ENCODE measurements at regions not wholly inside any gene's neighbourhood (a gene's known extent, or its start where the extent isn't known, plus 50 kb on each side); places are given as distances from the start of the nearest gene placed in this dataset.
A peak's percentile ranks its signal among the peaks of the same experiment; 100 is the strongest.
"Not testable (repeated sequence)": the region's sequence is repeated elsewhere in the genome, so short reads cannot be mapped to it uniquely, and the experiment has no call there.

DNA sequence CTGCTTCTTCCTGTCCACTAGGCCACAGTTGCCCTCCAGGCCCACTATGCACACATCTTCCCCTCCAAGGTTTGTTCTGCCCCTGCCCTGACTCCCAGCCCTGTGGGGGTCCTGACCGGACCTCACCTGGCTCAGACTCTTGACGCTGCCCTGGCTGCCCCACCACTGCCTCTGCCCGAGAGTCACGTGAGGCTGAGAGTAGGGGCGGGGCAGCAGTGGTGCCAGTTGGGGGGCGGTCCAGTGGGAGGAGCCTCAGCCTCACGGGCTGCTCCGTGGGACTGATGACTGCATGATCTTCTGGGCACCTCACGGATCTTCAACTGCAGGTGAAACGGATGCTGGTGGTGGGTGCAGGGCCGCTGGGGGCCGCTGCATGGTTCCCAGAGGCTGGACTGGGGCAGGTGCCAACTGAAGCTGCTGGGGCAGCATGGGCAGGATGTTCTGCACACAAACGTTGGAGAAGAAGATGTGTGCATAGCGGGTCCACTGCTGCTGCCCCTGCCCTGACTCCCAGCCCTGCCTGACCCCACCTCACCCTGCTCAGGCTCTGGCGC, 77.6 kb downstream of the HHIPL2 start:
- DNase-seq (ENCODE audit: low read depth in 4 of 4, low spot score in 2 of 4): not testable (repeated sequence)

DNA sequence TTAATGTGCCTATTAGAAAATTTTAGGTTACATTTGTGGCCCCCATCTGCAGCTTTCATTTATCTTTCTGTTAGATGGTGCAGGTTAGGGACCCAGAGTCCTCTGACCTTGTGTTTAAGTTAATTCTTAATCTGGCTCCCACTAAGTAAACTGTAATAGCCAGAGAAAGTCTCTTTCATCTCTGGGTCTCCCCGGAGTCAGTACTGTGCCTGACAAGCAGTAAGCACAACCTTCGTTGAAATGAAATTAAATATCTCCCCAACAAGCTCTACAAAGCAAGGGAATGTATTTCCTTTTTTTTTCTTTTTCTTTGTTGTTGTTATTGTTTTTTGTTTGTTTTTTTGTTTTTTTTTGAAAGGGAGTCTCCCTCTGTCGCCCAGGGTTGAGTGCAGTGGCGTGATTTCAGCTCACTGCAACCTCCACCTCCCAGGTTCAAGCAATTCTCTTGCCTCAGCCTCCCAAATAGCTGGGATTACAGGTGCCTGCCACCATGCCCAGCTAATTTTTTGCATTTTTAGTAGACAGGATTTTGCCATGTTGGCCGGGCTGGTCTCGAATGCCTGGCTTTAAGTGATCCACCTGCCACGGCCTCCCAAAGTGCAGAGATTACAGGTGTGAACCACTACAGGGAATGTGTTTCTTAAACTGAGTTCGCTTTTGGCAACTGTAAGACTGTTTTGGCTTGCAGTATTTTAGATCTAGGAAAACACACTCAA, 81.6 kb downstream of the HHIPL2 start:
- no peak for DNase-seq (ENCODE audit: low read depth in 4 of 4, low spot score in 2 of 4)

DNA sequence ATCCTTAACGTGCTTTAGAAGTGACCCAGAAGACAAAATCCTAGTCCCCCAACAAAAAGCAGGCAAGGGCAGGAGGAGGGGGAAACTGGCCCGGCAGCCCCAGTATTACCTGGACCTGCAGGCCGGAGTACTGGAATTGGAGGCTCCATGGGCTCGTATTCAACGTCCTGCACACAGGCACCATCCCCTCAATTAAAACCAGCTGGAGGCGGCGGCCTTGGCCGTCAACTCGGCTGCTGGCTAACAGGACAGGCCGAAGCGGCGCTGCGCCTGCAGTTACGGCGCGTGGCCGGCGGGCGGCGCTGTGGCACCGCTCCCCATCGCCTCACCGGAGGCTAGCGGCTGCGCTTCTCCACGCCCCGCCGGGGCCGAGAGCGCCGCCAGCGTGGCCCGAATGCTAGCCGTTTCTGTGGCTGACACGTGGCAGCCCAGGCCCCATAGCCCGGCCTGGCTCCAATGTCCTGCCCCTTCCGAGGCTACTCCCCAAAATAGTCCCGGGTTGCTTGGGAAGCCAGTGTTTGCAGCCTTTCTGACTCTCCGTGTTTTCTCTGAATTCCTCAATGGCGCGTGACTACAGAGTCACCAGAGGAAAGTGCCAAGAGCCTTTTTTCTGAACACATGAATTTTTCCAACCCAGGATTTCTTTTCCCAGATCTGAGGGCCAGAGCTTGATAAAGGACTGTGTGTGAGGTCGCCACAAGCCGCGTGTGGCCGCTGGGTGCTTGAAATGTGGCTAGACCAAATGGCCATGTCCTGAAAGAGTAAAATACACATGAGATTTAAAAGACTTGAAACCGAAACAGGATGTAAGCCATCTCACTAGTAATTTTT, 82.5 kb downstream of the HHIPL2 start:
- peak in 3 of 4 donors; percentile 75 to 79 (median 78) for DNase-seq (ENCODE audit: low read depth in 4 of 4, low spot score in 2 of 4)

DNA sequence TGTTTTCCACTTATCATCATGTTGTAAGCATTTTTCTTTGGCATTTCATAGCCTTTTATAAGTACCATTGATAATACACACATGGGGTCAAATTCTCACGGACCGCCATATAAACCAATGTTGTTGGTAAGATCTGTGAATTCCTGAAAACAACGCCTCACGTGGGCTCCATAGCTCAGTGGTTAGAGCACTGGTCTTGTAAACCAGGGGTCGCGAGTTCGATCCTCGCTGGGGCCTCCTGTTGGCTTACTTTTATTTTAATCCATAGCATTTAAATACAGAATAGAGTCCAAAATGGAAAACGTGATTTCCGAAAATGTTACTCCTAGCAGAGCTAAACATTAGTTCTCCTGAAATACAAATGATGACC, 83.1 kb downstream of the HHIPL2 start:
- DNase-seq (ENCODE audit: low read depth in 4 of 4, low spot score in 2 of 4): no peak

DNA sequence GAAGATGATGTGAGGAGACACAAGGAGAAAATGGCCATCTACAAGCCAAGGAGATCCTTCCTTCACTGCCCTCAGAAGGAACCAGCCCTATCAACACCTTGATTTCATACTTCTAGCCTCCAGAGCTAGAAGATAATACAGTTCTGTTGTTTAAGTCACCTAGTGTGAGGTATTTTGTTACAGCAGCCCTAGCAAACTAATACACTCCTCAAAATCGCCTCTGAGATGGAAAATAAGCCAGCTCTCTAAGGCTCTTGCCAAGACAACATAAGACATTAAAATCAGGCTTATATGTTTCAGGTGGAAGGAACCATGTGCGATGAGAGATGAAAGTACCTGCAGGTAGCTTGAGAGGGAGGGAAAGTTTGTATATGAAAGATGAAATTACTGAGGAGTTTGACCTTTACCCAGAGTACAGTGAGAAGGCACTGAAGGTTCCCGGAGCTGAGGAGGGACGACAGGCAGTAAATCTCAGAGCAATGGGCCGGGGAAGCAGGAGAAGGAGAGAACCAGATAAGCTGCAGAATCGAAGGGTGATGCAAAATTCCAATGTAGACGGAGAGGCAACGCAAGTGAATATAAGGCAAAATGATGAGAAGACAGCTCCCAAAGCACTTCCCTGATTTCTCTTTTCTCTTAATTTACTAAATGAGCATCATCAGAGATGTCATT, 84.7 kb downstream of the HHIPL2 start:
- no peak for DNase-seq (ENCODE audit: low read depth in 4 of 4, low spot score in 2 of 4)

DNA sequence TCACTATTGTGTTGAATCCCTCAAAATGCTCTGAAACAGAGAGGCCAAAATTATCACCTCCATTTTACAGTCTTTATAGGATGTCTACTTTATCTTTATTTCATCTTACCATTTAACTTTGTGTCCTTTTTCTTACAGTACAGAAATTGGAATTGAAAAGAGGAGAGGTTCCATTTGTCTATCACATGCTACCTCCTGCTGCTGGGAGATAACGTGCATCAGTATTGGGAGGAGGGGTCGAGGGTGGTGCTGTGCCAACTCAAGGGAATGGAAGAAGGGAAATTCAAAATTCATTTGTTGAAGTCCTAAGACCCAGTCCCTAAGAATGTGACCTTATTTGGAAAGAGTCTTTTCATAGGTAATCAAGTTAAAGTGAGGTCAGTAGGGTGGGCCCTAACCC, 85.3 kb downstream of the HHIPL2 start:
- DNase-seq (ENCODE audit: low read depth in 4 of 4, low spot score in 2 of 4): no peak

DNA sequence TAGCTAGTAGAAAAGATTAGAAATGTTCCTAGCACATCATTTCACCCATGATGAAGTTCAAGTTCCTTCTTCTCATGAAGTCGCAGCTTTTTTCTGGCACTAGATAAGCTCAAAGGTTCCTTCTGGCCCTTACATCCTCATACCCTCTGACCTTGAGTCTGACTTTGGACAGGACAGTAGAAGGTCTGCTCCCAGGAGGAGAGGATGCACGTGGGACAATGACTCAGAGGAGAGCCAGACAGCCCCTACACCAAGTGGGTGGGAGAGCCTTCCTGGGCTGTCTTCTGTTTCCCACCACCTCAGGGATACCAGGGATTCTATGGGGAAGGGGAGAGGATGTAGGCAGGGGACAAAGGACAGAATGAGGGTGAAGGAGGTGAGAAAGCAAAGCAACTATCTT, 86.0 kb downstream of the HHIPL2 start:
- DNase-seq (ENCODE audit: low read depth in 4 of 4, low spot score in 2 of 4): no peak

DNA sequence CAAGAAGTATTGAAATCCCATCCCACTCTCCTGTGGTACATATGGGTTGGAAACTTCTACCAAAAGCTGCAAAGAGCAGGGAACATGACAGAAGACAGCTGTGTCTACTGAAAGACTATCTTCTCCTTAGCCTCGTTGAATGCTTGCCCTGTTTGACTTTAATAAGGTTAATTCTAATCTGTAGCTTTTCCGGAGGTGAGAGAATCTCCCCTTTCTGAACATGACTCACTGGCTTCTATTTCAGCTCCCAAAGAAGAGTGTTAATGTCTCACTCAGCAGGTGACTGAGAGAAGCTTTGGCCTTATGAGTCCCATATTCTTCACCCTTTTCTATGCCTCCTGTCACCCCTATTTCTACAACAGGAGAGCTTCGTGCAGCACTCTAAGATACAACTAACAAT, 88.3 kb downstream of the HHIPL2 start:
- no peak for DNase-seq (ENCODE audit: low read depth in 4 of 4, low spot score in 2 of 4)

DNA sequence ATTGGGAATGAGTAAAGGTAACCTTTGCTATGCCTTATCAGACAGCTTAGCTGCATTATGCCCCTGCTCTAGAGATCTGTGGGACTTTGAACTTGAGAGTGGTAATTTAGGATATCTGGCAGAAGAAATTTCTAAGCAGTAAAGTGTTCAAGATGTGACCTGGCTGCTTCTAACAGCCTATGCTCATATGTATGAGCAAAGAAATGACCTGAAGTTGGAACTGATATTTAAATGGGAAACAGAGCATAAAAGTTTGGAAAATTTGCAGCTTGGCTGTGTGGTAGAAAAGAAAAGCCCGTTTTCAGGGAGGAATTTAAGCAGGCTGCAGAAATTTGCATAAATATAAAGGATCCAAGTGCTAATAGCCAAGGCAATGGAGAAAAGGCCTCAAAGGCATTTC, 90.4 kb downstream of the HHIPL2 start:
- no peak for DNase-seq (ENCODE audit: low read depth in 4 of 4, low spot score in 2 of 4)

DNA sequence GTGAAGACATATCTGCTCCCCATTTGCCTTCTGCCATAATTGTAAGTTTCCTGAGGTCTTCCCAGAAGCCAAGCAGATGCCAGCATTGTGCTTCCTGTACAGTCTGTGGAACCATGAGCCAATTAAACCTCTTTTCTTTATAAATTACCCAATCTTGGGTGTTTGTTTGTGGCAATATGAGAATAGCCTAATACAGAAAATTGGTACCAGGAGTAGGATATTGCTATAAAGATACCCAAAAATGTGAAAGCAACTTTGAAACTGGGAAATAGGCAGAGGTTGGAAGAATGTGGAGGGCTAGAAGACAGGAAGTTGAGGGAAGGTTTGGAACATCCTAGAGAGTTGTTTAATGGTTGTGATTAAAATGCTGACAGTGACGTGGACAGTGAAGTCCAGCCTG, 90.8 kb downstream of the HHIPL2 start:
- DNase-seq (ENCODE audit: low read depth in 4 of 4, low spot score in 2 of 4): no peak

DNA sequence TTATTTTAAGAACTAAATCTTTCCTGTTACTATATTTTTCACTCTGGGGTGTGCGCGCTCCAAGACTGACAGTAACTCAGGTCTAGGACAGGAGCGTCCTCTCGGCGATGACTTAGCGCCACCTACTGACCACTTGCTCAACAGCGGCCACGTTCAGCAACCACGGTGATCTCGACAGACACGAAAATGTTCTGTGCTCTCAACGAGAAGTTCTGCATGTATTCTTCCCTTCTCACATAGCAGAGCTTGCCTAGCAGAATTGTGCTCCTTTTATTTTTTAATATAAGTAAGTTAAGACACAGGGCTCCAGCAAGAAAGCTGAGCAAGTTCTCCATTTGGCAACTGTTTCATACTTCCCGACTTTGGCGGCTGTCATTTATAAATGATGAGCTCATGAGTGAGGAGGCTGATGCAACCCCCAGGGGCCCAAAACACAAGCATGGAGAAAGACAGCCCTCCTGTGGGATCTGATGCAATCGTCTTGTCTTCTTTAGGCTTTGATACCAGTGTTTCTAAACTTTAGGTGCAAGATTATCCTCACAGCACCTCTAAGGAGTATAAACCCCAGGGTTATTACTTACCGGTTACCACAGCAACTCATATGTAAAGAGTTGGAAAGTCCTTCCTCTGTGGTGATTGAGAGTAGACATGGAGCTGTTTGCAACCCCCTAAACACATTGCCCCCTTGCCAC, 92.6 kb downstream of the HHIPL2 start:
- peak in 3 of 4 donors; percentile 55 to 76 (median 70) for DNase-seq (ENCODE audit: low read depth in 4 of 4, low spot score in 2 of 4)

DNA sequence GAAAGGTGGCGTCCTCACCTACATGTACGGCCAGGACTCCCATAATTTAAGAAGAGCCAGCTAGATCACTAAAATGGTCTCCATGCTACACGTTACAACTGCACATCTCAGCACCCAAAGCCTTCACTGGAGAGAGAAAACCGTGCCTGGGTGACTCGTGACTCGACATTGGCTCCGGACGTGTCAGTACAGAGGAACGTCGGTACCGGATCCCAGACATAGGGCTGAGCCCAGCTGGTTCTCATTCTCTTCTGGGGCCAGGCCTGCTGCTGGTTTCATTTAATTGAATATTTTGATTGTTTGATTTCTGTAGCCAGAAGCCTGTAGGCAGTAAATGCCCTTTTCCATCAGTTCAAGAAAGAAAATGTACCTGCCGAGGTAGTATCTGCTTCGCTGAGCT, 93.1 kb downstream of the HHIPL2 start:
- no peak for DNase-seq (ENCODE audit: low read depth in 4 of 4, low spot score in 2 of 4)

DNA sequence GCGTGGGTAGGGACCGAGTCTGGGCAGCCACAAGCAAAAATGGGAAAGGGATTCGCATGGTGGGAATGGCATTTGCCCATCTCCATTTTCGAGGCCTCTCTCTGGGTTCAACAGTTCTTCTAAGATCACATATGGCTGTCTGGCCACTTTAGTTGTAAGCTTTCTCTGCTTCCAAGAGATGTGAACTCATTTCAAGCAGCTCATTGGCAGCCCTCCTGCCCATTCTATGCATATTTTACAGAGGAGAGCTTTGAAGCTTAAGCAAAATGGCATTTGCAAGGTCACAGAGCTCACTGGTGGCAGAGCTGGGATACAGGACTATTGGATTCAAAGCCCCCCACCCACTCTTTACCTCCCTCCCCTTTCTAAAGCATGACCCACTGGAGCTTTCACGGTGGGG, 93.7 kb downstream of the HHIPL2 start:
- DNase-seq (ENCODE audit: low read depth in 4 of 4, low spot score in 2 of 4): no peak

DNA sequence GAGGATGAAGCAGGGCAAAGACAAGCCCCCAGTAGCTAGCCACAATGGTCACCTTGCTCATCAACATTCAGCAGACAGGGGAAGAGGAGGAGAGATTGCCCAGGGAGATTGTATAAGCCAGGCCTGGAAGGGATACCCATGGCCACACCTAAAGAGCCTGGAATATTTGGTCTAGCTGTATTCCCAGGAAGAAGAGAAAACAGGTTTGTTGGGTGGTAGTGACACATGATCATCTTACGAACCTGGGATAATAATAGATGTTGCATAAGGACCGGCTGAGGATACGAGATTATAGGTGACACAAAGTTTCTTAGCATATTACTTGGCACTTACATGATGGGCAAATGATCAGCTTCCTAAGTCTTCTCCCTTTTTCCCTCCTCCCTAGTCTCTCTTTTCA, 95.9 kb downstream of the HHIPL2 start:
- DNase-seq (ENCODE audit: low read depth in 4 of 4, low spot score in 2 of 4): no peak

DNA sequence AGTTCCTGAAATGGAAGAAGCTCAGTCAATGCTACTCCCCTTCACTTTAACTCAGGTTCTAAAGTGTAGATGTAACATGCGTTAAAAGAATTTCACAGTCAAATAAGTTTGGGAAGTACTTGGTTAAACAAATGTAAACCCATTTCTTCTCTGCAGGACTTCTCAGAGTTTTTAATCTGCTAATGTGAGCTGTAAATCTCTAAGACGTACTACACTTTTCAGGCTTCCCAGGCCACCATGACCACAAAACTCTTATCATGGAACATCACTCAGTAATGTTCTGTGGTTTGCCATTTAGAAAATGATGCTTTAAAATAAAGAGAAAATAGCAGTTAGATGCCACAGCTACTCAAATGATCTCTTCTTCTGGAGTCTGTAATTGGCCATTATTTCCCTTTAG, 104.3 kb downstream of the HHIPL2 start:
- no peak for DNase-seq (ENCODE audit: low read depth in 4 of 4, low spot score in 2 of 4)

DNA sequence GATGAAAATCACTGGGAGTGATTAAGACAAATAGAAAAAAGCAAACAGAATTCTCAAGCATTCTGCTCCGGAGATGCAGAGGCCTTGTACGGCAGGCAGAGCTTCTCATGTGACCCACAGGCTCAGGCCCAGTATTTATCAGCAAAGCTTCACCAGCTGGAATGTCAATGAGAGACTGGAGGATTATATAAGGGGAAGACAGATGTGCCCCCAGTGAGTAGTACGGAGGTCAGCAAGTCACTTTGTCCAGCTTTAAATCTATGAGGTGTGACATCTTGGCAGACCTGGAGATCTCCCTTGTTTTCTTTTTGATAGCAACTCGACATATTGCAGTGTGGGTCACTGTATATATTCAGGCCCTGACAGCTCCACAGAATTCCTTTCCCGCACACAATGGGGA, 106.8 kb downstream of the HHIPL2 start:
- no peak for DNase-seq (ENCODE audit: low read depth in 4 of 4, low spot score in 2 of 4)

DNA sequence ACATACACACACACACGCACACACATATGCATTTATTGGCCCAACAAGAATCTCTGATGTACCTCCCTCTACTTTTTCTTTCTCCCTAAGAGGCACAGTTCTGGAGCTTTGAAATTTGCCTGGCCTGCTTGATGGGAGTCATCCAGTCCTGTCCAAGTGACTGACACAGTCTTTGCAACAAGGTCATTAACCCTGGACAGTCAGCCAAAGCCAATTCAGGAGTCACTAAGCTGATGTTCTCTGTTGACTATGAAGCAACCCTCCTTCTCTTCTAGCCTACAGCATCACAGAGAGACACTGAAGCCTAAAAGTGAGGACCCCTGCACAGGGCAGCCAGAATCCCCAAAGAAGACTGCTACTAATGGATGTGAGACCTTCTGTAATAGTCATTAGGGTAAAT, 123.1 kb downstream of the HHIPL2 start:
- DNase-seq (ENCODE audit: low read depth in 4 of 4, low spot score in 2 of 4): no peak

DNA sequence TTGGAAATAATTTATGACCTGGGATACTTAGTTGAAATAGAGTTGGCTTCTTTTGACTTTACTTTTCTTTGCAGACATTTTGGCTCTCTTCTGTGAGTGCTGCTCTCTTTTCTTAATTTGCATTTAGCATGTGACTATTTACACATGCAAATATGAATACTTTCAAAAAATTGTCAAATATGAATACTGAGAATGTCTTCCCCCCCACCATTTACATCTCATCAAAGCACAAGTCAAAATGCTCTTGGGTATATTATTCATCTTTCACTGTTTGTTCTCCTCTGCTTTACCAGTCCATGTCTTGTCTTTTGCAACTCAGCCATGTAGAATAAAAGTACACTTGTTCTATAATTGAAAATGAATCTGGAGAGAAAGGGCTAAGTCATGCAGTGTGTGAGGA, 126.5 kb downstream of the HHIPL2 start:
- DNase-seq (ENCODE audit: low read depth in 4 of 4, low spot score in 2 of 4): no peak

DNA sequence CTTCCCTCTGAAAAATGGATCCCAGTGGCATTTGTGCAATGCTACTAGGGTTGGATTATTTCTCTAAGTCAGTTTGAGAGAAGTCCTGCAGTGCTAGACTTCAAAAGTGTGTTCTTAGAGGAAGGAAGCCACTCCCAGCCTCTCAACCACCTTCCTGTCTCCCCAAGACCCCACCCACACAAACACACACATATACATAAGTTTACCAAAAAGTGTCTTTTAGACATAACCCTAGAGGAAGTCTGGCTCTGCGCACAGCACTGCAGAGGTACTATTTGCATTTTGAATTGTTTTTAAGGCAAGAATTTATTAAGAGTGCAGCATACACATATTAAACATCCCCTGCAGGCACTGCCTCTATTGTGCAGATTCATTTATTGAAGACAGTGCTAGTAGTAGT, 127.3 kb downstream of the HHIPL2 start:
- DNase-seq (ENCODE audit: low read depth in 4 of 4, low spot score in 2 of 4): no peak

DNA sequence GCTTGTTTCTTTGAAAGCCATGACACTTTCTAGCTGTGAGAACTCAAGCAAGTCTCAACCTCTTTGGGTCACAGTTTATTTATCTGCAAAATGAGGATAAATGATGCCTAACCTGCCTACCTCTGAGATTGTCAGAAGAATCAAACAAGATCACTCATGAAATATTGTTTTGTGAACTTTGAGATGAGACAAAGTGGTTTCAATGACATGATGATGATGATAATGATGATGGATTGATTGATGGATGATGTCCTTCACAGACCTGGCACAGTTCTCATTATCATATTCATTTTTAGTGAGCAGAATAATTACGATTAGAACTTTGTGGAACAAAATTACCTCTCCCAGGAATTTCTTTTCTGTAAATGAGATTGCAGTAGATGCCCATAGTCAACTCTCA, 129.2 kb downstream of the HHIPL2 start:
- DNase-seq (ENCODE audit: low read depth in 4 of 4, low spot score in 2 of 4): no peak

DNA sequence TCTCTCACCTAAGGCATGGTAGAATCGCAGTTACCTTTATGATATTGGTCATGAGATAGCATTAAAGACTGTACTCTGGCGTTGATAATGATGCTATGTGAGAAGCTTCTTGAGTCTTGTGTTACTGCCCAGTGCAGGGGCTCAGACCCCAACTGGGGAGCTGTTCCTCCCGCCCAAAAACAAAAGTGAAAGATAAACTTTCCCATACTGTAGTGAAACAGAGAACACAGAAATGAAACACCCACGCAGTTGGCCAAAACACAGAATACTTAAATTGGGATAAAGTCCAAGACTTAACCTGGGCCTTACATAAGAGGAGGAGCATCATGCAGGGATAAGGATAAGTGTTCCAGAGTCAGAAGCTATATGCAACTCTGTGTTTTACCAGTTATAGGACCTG, 130.6 kb downstream of the HHIPL2 start:
- no peak for DNase-seq (ENCODE audit: low read depth in 4 of 4, low spot score in 2 of 4)

All from left renal cortex interstitium (tissue), 4 donors.